Chondrocyte (in vitro differentiated cells): ENCODE measurements at regions not wholly inside any gene's neighbourhood (a gene's known extent, or its start where the extent isn't known, plus 50 kb on each side); places are given as distances from the start of the nearest gene placed in this dataset.

Experiments
- DNase-seq: peaks from one replicate; pipeline ENCODE4 v3.0.0; 2021; ENCODE audit warnings: mixed read lengths, low spot score
- H3K27ac Mint-ChIP-seq: one replicate; pipeline ENCODE4 v1.8.0; 2021; ENCODE audit warnings: mild to moderate bottlenecking, moderate library complexity, mixed read lengths; ENCODE audit not compliant: unreplicated experiment
- H3K27me3 Mint-ChIP-seq: 2 replicates; pipeline ENCODE4 v1.8.0; 2021; ENCODE audit warnings: low read depth, mixed read lengths
- H3K36me3 Mint-ChIP-seq: 2 replicates; pipeline ENCODE4 v1.8.0; 2021; ENCODE audit warnings: low read depth, mixed read lengths
- H3K4me1 Mint-ChIP-seq: 2 replicates; pipeline ENCODE4 v1.8.0; 2021; ENCODE audit warnings: low read depth, mild to moderate bottlenecking, mixed read lengths
- H3K4me3 Mint-ChIP-seq: one replicate; pipeline ENCODE4 v1.8.0; 2021; ENCODE audit warnings: mild to moderate bottlenecking, moderate library complexity, mixed read lengths; ENCODE audit not compliant: unreplicated experiment
- H3K9me3 Mint-ChIP-seq: 2 replicates; pipeline ENCODE4 v1.8.0; 2021; ENCODE audit warnings: low read depth, mixed read lengths
- CTCF ChIP-seq: fragments of 200-600 bp; sonication (generic); IDR thresholded peaks from 2 replicates; pipeline ENCODE4 v1.5.0; 2021; ENCODE audit warnings: antibody characterized with exemption, mild to moderate bottlenecking, moderate library complexity

DNA sequence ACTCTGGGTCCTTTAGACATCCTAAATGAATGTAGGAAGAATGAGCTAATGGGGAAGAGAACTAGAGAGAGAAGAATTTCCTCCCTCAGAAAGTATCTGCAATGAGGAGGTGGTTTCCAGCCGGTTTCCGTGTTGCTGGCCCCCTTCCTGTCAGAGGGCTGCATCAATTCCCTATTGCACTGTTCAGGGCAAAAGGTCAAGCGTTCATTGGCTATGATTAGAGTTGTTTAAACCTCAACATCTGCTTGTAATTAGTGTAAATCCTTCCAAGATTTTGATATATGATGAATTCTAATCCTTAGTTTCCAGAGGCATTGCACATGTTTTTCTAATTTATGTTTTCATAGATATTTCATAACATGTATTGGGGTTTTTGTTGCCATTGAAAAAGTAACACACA, 107.3 kb upstream of the SGCE start:
- no peak for TF ChIP-seq CTCF
- Mint-ChIP-seq H3K4me3 (no peak overlapping the region), H3K27me3 (no peaks in the 10 kb centered on the region), H3K9me3 (peaks cover 9% of the 10 kb centered on the region), H3K27ac (no peak overlapping the region), H3K4me1 (no peaks in the 10 kb centered on the region), H3K36me3 (no peaks in the 10 kb centered on the region)
- DNase-seq, result no peak

- DNase-seq, result no peak
- peaks cover 6% of the 10 kb centered on the region for H3K9me3 Mint-ChIP-seq
- no peaks in the 10 kb centered on the region for H3K4me1 Mint-ChIP-seq
- H3K27ac Mint-ChIP-seq, result no peak overlapping the region
- TF ChIP-seq CTCF, result no peak
- no peaks in the 10 kb centered on the region for H3K36me3 Mint-ChIP-seq
- H3K4me3 Mint-ChIP-seq, result no peak overlapping the region
- H3K27me3 Mint-ChIP-seq, result no peaks in the 10 kb centered on the region
Observed at GRCh38 chr7:94769724-94770123, 113.8 kb upstream of the SGCE start.

DNA sequence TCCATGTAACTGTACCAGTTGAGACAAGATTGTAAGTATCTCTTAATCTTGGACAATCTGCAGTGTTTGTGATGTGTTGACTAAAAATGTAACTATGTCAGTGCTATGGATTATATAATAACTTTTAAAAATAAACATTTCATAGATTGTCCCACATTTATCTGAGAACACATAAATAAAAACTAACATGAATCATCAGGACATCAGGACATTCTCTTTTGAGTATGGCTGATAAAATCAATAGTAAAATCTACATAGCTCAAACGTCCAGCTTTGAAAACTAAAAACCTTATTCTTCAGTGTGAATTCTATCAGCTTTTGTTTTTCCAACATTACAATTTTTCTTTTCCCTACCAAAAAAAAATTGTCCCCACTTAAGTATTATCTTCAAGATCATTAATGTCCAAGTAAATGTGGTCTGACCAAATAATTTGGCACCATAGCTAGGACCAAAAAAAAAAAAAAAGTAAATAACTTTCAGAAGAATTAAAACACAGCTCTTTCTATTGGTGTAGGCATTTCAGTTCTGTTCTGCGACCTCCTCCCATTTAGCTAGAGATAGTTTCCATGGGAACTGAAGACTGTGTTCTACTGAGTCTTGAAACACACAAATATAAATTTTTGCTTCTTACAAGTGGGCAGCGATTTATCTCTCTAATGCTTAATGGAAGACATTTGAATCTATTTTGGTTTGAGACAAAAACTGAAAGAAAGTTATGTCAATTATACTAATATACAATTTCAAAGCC, 123.0 kb upstream of the SGCE start:
- no peaks in the 10 kb centered on the region for H3K36me3 Mint-ChIP-seq
- no peak overlapping the region for H3K27ac Mint-ChIP-seq
- H3K4me3 Mint-ChIP-seq, result no peak overlapping the region

GRCh38 chr7:94779861-94780260, 123.9 kb upstream of the SGCE start:
- no peaks in the 10 kb centered on the region for H3K27me3 Mint-ChIP-seq
- peaks cover 2% of the 10 kb centered on the region for H3K9me3 Mint-ChIP-seq
- no peaks in the 10 kb centered on the region for H3K4me1 Mint-ChIP-seq
- no peak overlapping the region for H3K27ac Mint-ChIP-seq
- DNase-seq, result no peak
- no peak overlapping the region for H3K4me3 Mint-ChIP-seq
- TF ChIP-seq CTCF, result no peak
- no peaks in the 10 kb centered on the region for H3K36me3 Mint-ChIP-seq

More for the DNA sequence above, 123.0 kb upstream of the SGCE start:
- Mint-ChIP-seq H3K27me3 (no peaks in the 10 kb centered on the region), H3K4me1 (no peaks in the 10 kb centered on the region), H3K9me3 (no peaks in the 10 kb centered on the region)
- no peak for DNase-seq
- TF ChIP-seq CTCF, result no peak

GRCh38 chr7:94781236-94781635, 125.3 kb upstream of the SGCE start:
- H3K4me1 Mint-ChIP-seq, result no peaks in the 10 kb centered on the region
- peaks cover 11% of the 10 kb centered on the region for H3K9me3 Mint-ChIP-seq
- no peak for DNase-seq
- no peak for TF ChIP-seq CTCF
- no peaks in the 10 kb centered on the region for H3K27me3 Mint-ChIP-seq
- H3K27ac Mint-ChIP-seq, result no peak overlapping the region
- H3K4me3 Mint-ChIP-seq, result no peak overlapping the region
- H3K36me3 Mint-ChIP-seq, result peaks cover 2% of the 10 kb centered on the region
